ENCODE measurements at regions not wholly inside any gene's neighbourhood (a gene's known extent, or its start where the extent isn't known, plus 50 kb on each side); places are given as distances from the start of the nearest gene placed in this dataset.

GRCh38 chr21:28561772-28562171 is 430.9 kb downstream of the LTN1 start:
- TF ChIP-seq ZFX (IDR thresholded peaks at IDR 0.05), result no peak
- no peak for TF ChIP-seq CTCF (conservative IDR thresholded peaks at IDR 0.05)
- no peak overlapping the region for H3K27ac ChIP-seq

GRCh38 chr21:28554660-28555475 is 437.8 kb downstream of the LTN1 start:
- TF ChIP-seq ZFX (IDR thresholded peaks at IDR 0.05), result no peak
- TF ChIP-seq CTCF (conservative IDR thresholded peaks at IDR 0.05), result no peak
- H3K27ac ChIP-seq, result peak overlapping the region; percentile 50

GRCh38 chr21:28550057-28550825 is 442.4 kb downstream of the LTN1 start:
- no peak overlapping the region for H3K27ac ChIP-seq
- TF ChIP-seq ZFX (IDR thresholded peaks at IDR 0.05), result no peak
- TF ChIP-seq CTCF (conservative IDR thresholded peaks at IDR 0.05), result no peak

- H3K27ac ChIP-seq, result peak overlapping the region; percentile 73; the same call in 1 of the 2 replicates
- no peak for TF ChIP-seq CTCF (conservative IDR thresholded peaks at IDR 0.05)
- no peak for TF ChIP-seq ZFX (IDR thresholded peaks at IDR 0.05)
Measured at GRCh38 chr21:28548291-28548690, 444.4 kb downstream of the LTN1 start.

GRCh38 chr21:28547766-28548165 is 444.9 kb downstream of the LTN1 start:
- peak overlapping the region; percentile 73; the same call in 1 of the 2 replicates for H3K27ac ChIP-seq
- TF ChIP-seq ZFX (IDR thresholded peaks at IDR 0.05), result no peak
- no peak for TF ChIP-seq CTCF (conservative IDR thresholded peaks at IDR 0.05)

GRCh38 chr21:28543975-28544374 is 448.7 kb downstream of the LTN1 start:
- TF ChIP-seq ZFX (IDR thresholded peaks at IDR 0.05), result no peak
- no peak for TF ChIP-seq CTCF (conservative IDR thresholded peaks at IDR 0.05)
- no peak overlapping the region; the same call in 1 of the 2 replicates for H3K27ac ChIP-seq
